NCI-H1436 (cell line): ENCODE measurements at regions not wholly inside any gene's neighbourhood (a gene's known extent, or its start where the extent isn't known, plus 50 kb on each side); places are given as distances from the start of the nearest gene placed in this dataset.

Experiments
- DNase-seq: peaks from one replicate; lab custom pipeline; 2025; lab: John Stamatoyannopoulos, UW

DNA sequence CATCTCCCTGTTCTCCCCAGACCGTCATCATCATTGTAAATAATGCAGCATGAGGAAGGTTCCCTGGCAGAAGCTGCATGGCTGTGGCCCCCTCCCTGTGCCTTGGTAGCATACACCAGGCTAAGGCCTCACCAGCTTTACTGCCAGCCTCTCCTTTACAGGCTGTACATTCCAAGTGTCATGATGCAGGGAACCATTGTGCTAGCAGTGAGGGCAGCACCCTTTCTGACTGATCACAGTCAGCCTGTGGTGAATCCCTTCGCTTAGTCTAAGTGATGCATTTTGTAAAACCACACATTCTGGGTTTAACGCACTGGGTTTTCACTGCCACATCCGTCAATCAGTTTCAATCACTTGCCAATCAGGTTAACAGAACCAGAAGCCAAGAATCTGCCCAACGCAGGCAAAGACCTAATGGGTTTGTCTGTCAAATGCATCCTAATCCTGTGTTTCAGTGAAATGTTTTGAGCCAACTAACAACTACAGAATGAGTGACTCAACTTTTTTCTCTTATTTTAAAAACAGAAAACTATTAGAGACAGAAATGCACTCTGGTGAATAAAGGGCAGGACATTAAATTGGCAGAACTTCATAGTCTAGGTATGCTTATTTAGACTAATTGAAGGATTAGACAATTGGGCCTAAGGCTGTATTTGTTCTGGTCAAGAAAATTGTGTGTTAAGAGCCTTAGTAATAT, 225.9 kb upstream of the DPH6 start:
- no peak for DNase-seq

DNA sequence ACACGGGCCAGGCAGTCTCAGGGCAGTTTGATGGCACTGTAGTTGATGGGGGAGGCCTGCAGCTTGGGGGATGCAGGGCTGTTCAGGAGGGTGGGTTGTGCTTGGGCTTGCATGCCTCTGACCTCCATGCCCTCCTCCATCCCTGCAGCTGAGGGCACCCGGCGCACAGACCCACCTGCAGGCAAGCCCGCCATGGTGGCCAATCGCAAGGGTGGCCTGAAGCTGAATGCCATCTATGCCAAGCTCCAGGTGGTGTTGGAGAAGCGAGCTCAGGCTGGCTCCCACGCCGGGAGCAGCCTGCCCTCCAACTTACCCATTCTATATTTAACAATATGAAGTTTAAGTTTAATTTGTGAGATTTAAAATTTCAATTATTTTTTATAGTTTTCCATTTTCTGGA, 228.7 kb upstream of the DPH6 start:
- DNase-seq: no peak

DNA sequence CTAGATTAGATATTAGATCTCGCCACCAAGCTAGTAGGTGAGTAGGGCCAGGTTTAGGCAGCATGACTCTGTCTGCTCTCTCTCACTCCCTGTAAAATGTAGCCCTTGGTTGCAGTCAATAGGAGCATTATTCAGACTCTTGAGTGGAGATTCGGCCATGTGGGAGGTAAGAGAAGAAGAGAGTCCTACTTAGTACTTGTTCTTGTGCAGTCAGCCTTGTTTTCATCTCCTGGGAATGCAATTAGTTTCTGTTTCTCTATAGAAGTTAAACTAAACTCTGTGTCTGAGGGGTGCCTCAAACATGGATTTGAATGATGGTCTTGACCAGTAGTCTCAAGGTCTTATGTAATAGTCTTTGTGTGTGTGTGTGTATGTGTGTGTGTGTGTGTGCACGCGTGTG, 229.5 kb upstream of the DPH6 start:
- no peak for DNase-seq

DNA sequence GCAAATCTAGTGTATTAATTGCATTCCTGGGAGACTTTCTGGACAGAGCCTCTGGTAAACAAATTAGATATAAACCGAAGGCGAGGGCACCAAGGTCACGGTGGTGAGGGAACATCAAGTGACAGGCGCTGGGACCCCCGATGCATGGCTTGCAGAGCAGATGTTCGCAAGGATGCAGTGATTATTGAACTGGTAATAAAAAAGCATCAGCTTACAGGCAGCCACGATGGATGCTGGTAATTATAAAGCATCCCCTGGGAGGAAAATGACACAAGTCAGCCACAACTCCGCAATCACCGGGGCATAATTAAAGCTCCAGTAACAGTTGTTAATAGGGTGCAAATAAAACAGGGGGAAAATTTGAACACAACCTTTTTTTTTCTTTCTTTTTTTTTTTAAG, 231.1 kb upstream of the DPH6 start:
- DNase-seq: peak; percentile 83

DNA sequence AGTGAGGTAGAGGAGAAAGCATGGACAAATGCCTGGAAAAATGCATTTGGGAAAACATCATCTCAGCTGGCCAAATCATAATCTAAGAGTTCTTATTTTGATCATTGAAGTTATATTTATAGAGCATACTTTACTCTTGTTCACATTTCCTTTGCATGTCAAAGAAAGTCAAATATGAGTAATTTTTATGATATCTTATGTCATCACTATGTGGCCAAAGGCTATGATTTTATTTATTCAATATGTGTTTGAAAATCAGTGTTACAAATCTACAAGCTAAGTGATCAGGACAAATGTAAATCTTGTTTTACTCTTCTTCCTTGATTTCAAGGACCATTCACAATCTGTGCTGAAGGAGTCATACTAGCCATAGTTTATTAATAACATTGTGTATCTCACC, 237.2 kb upstream of the DPH6 start:
- DNase-seq: no peak

DNA sequence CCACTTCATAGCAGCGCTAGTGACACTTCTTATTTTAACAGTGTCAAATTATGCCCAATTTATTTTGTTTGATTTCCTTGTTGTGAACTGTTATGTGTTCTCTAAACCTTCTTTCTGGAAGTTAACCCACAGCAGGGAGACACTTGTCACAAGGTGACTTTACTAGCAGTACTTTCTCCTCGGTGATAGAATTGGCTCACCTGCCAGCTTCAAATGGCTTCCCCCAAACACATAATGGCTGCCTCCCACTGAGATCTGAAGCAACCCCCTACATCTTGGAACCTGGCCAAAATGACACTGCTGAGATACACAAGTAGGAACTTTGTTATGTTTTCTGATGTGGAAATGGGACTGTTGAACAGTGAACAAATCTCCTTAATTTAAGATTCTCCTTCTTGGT, 238.8 kb upstream of the DPH6 start:
- peak; percentile 35 for DNase-seq

DNA sequence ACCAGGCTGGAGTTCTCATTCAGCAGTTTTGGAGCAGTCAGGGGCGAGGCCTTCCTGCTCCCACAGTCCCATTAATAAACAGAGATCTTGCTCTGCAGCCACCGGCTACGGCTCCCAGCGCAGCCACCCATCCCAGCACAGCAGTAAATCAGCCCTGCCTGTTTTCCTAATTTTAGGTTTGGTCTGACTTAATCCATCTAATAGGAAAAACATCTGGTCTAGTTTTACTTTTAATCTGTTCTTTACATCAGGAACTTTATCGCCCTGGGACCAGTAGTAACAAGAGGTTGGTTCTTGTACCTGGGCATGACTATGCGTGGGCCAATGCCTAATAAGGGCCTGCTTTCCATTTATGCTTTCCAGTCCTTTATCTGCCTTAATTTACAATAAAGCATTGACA, 264.0 kb upstream of the DPH6 start:
- DNase-seq: no peak

DNA sequence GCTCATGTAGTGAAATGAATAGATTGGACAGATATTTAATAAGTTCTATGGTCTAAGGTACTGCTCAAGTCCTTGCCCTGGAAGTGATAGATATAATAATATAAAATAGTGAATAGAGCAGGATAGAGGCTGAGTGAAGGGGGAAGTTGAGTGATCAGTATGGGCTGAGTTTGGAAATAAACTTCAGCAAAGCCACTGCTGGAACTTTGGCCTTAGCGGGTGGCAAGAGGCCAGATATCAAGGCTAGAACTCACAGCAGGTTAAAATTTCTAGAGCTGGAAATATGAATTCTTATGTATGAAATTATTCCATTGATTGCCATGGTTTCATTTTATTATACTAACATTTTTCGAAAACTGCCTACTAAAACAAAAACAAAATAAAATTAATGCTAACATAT, 267.6 kb upstream of the DPH6 start:
- DNase-seq: no peak

DNA sequence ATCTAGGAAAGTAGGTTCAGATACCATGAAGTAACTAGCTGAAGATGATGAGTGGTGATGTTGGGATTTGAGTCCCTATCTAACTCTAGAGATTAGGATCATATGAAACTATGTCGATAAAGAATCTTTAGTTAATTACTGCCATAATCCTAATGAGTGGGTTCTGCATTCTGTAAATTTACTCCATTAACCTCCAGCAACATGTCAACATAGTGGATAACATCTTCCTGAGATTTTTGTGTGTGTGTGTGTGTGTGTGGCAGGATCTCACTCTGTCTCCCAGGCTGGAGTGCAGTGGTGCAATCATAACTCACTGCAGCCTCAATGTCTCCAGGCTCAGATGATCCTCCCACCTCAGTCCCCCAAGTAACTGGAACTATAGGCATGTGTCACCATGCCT, 272.9 kb upstream of the DPH6 start:
- no peak for DNase-seq

DNA sequence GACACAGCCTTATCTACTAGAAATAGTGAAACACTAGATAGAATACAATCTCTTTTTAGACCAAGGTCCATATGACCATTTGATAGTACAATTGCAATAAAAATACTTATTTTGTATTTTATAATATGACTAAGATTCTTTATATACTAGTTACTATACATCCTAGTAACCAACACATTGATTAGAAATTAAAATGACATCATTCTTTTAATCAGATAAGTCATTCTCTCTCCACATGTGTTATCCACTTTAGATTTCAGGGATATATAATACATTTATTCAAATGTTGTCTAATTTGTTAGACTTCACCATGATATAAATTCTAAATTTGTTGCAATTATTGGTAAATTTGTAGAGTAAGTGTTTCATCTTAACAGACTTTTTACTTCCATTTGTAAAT, 276.2 kb upstream of the DPH6 start:
- DNase-seq: no peak

DNA sequence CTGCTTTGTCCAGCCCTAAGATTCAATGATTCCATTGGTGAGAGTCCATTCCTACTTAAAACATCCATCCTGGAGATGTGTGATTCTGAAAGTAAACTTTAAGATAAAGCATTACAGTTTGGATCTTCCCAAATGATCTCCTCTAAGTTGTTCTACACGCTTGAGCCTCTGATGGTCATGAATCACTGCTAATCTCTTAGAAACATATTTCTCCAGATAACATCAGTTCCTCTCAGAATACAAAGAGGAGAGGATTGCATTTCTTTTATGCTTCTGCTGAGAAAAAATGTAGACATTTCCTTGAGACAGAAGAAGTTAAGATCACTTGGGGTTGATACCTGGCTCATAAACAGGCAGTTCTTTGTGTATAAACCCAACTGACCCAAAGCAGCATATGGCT, 281.2 kb upstream of the DPH6 start:
- no peak for DNase-seq

DNA sequence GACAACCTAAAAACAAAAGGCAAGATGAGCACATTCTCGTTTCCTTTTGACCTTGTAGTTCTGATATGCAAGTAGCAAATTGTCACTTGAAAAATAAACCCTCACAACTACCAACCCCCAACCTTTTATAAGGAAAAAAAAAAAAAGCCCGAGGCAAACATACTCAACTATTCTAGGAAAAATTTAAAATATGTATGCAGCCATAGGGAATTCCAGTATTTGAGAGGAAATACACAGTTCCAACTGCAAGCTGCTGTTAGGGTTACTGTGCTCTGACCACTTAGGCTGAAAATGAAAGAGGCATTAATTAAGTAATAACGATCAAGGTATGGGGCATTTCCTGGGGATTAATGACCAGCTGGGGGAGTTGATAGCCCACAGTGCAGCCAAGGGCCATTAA, 281.9 kb upstream of the DPH6 start:
- no peak for DNase-seq

DNA sequence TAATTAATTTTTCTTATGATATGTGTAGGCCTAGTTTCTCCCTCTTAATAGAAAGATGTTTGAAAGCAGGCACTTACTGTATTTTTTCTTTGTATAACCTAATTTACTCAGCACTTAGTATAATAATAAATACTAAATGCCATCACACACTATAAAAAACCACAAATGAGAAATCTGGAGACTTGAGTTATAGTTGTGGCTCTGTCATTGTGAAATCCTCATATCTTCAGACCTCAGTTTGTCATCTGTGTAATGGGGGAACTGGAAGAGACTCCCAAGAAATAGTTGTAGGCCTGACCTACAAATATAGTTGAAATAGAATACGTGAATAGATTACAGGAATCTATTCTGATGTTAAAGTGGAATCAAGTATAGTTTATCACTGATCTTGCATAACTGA, 287.6 kb upstream of the DPH6 start:
- no peak for DNase-seq

DNA sequence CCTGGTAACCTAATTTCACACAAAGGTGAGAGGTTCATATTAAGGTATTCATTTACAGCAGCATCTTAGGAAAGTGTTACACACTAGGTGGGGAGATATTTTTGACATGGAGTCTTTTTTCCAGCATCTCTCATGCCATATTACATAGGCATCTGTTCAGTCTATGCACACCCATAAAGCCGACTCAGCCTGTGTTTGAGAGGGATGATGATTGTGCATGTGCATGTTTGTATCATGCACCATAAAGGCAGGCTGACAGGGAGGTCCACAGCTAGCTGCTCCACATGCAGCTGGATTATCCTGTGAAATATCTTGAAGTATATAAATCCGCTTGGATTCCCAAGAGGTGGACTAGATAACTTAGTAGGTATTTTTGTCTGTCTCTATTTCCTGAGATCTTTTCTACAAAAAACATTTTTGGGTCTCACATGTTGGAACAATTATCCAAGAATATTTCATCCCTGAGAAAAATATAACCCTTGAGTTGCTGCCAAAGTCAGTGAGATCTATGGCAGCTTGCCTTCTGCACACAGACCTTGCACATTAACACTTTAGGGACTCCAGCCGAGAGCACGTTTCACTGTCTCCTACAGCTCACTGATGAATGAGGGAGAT, 288.4 kb upstream of the DPH6 start:
- no peak for DNase-seq

DNA sequence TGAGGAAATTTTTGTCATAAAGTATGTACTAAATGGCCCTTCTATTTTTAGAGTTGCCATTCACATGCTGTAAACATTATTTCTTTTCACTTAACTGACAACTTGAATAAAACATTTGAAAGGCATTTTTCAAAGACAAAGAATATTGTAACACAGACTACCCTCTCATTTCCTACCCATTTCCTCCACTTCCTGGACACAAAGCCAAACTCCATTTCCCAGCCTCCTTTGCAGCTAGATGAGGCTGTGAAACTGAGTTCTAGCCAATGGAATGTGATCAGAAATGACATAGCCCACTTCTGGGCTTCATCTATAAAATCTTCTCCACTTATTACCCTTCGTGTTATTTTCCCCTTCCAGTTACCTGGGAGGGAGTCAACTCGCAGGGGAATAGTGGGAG, 288.9 kb upstream of the DPH6 start:
- DNase-seq: no peak

DNA sequence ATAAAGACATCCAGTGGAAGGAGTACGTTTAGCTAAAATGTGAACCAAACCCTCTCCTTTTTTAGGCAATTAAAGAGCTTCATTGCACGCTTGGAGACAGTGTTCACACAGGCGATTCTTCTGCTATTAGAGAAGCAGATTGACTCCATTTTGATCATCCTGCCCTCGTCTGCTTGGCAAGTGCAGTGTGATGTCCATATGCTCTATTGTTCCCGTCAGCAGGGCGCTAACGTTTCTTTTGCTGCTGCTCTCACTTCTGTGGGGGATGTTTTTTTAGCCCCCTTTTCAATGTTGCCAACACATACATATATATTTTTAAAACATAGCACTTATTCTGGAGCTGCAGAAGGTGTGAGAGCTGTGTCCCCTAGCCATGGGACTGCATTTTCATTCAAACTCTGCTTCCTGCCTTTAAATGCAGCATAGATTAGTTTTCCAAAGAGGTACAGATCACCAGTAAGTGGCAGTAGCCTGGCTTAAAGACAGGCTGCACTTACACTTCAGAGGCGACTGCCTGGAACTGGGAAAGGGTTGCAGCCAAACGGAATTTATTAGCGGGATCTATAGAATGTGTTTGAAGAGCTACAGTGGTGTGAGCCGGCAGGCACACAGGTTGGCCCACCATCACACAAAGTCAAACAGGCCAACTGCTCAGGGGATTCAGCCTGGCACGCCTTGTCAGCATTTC, 292.6 kb upstream of the DPH6 start:
- no peak for DNase-seq

DNA sequence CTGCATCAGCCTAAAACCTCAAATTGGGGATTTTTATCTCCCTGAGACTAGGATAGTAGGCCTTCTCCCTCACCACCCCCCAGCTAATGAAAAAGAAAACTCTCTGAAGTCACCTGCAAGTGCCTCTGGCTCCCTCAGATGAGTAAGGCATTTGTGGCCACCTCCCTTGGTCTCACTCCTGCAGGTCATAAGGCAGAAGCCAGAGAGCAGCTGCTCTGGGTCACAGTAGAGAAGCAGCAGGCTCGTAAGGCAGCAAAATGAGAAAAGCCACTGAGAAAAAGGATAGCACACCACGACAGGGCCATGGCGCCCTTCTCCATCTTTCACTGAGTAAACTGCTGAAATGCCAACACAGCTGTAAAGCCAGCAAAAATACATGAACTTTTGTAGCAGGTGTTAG, 296.7 kb upstream of the DPH6 start:
- no peak for DNase-seq

DNA sequence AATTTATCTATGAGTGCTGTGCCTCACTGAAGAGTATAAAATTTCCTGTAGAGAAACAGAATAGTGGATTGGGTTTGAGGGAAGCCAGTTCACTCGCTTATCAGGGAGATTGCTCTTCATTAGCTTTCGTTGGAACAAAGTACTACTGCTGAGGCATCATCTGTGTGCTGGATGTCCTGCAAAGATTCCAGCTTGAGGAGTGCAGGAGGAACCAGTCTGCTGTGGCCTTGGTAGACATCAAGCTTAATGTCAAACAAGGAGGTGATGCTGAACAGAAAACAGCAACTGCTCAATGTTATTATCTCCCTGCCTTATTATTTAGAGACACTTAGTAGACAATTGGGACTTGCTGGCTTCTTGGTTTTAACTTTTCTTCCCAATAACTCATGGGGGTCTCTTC, 297.5 kb upstream of the DPH6 start:
- no peak for DNase-seq

DNA sequence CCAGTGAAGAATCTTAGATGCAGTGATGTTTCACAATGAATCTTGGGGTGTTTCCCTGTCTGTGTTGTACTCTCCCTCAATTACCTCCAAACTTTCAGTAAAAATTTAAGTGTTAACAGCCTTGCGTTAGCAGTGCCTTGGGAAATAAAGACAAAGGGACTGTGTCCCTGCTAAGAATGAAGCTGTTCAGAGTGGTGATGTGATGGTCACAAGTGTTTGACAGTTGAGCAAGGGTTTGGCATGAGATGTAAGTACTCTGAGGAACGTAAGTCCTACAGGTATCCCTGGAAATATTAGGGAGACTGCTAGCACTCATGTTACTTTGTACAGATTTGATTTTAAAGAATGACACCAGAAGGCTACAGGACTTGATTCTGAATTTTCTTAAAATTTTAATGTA, 304.3 kb upstream of the DPH6 start:
- no peak for DNase-seq

DNA sequence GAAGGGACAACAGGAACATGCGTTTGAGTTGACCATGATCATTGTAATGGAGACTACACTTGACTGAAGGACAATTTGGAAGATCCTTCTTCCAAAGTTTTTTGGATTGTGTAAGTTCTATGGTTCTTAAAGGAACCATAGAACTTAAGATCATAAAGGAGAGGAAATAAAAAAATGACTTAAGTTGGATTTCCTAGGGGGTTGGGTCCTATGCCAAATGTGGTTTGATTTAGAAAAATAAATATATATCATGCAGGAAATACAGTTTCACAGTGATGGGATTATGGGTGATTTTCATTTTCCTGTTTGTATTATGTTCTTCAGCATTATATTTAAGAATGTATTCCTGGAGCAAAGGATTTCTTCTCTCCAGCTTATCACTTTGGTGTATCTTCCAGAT, 305.5 kb upstream of the DPH6 start:
- no peak for DNase-seq

DNA sequence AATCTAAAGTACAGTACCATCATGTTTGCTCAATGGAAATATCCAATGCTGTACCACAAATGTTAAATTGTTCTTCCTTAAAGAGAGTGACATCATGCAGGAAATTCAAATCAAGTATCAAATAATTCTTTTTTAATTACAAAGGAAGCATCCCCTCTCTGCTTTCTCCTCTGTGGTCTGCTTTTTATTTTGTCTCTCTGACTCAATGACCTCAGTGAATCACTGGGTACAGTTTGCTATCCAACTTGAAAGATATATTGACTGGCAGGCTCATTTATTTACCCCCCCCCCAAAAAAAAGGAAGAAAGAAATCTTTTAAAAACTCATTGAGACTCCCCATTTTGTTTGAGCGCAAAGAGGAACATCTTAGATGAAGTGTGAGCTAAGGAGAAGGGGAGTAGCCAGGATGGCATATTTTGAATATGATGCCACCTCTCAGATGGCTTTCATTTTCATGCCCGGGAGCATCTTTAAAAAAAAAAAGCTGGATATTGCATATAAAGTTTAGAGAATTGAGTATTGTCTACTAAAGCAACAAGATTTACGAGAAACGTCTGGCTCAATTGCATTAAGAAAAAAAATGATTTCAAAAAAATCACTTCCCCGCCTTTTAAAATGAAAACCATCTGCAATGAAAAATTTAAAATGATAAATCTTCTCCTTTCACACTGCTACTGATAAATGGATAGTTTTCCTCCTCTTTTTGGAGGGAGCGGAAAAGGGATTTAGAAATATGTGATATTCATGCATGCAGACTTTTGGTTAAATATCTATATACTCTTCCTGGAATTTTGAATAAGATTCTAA, 307.1 kb upstream of the DPH6 start:
- no peak for DNase-seq

DNA sequence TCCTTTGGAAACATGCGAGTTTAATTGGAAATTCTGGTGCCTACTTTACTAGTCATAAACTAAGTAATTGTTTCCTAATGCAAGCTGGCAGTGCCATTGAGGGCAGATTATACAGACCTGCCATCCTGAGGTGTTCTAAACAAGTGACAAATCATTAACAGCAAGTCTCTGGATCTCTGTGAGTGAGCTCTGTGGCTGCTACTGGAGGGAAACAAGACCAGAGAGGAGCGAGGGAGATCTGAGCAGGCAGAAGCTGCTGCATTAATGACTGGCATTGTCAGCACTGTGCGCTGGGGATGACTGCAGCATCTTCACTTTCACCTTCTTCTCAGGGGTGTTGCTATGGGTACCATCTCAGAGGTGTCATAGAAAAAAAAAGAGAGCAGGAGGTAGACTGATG, 308.4 kb upstream of the DPH6 start:
- DNase-seq: no peak
